HPDE6-E6E7 (cell line): ENCODE measurements at regions not wholly inside any gene's neighbourhood (a gene's known extent, or its start where the extent isn't known, plus 50 kb on each side); places are given as distances from the start of the nearest gene placed in this dataset.
"Not testable (repeated sequence)": the region's sequence is repeated elsewhere in the genome, so short reads cannot be mapped to it uniquely, and the experiment has no call there.

Experiments used
- DNase-seq: peaks from one replicate; pipeline ENCODE4 v3.0.0; 2011; ENCODE audit warnings: missing footprints; ENCODE audit errors: extremely low spot score

- DNase-seq, result no peak
These were observed 739.0 kb upstream of the NCAM2 start for GRCh38 chr21:20259031-20259867.

- DNase-seq, result no peak
These were observed 738.1 kb upstream of the NCAM2 start for GRCh38 chr21:20260124-20260523.

GRCh38 chr21:20261364-20261763 lies 736.8 kb upstream of the NCAM2 start:
- DNase-seq, result no peak

GRCh38 chr21:20265707-20266440 lies 732.3 kb upstream of the NCAM2 start:
- DNase-seq, result no peak

GRCh38 chr21:20266441-20266710 lies 731.8 kb upstream of the NCAM2 start:
- no peak for DNase-seq

- no peak for DNase-seq
These were observed 727.7 kb upstream of the NCAM2 start for GRCh38 chr21:20270365-20271055.

- no peak for DNase-seq
These were observed 725.3 kb upstream of the NCAM2 start for GRCh38 chr21:20272791-20273362.

GRCh38 chr21:20276377-20276776 lies 721.8 kb upstream of the NCAM2 start:
- no peak for DNase-seq

- no peak for DNase-seq
These were observed 721.3 kb upstream of the NCAM2 start for GRCh38 chr21:20276954-20277353.

- no peak for DNase-seq
These were observed 714.4 kb upstream of the NCAM2 start for GRCh38 chr21:20283836-20284235.

- no peak for DNase-seq
These were observed 705.9 kb upstream of the NCAM2 start for GRCh38 chr21:20292280-20292679.

- not testable (repeated sequence) for DNase-seq
These were observed 705.4 kb upstream of the NCAM2 start for GRCh38 chr21:20292854-20293253.

GRCh38 chr21:20301395-20301794 lies 696.8 kb upstream of the NCAM2 start:
- DNase-seq, result no peak

GRCh38 chr21:20302084-20302483 lies 696.1 kb upstream of the NCAM2 start:
- DNase-seq, result no peak

GRCh38 chr21:20306836-20307235 lies 691.4 kb upstream of the NCAM2 start:
- DNase-seq, result no peak

- DNase-seq, result no peak
These were observed 689.5 kb upstream of the NCAM2 start for GRCh38 chr21:20308586-20309315.

GRCh38 chr21:20311234-20311787 lies 686.9 kb upstream of the NCAM2 start:
- no peak for DNase-seq

- no peak for DNase-seq
These were observed 685.2 kb upstream of the NCAM2 start for GRCh38 chr21:20313013-20313412.

- DNase-seq, result no peak
These were observed 683.2 kb upstream of the NCAM2 start for GRCh38 chr21:20315042-20315441.

GRCh38 chr21:20329636-20330035 lies 668.6 kb upstream of the NCAM2 start:
- DNase-seq, result no peak

GRCh38 chr21:20330652-20331051 lies 667.6 kb upstream of the NCAM2 start:
- DNase-seq, result no peak
